K562 (cell line): ENCODE measurements at regions not wholly inside any gene's neighbourhood (a gene's known extent, or its start where the extent isn't known, plus 50 kb on each side); places are given as distances from the start of the nearest gene placed in this dataset.

Source experiments
- ARID4B ChIP-seq: sonication (generic); formaldehyde crosslinking; IDR thresholded peaks from 2 replicates; pipeline ENCODE4 v1.8.0; 2022; ENCODE audit warnings: mild to moderate bottlenecking, missing genetic modification reagents
- MCM7 ChIP-seq, 2 experiments: fragments of 450-650 bp; IDR thresholded peaks; 2 replicates each; pipeline ENCODE4 v1.6.1; 2016 to 2018
- TAF1 ChIP-seq: IDR thresholded peaks from 2 replicates; pipeline ENCODE4 v1.6.1; 2011; ENCODE audit warnings: mild to moderate bottlenecking, low read length, moderate library complexity; ENCODE audit not compliant: insufficient read depth, control insufficient read depth, severe bottlenecking; ENCODE audit errors: extremely low read depth
- ZBTB49 ChIP-seq: sonication (generic); formaldehyde crosslinking; IDR thresholded peaks from 2 replicates; pipeline ENCODE4 v1.8.0; 2022; ENCODE audit warnings: missing genetic modification reagents, mild to moderate bottlenecking, borderline replicate concordance

- TF ChIP-seq ZBTB49 (CRISPR knock-in tag) (no peak), MCM7 (IDR thresholded peaks at IDR 0.05) (no peak), TAF1 (no peak), ARID4B (no peak)
- TF ChIP-seq, all 486 proteins: peak for 0
Measured at GRCh38 chr4:140277576-140277975, 95.9 kb upstream of the SCOC start (continued).
